ENCODE measurements at regions not wholly inside any gene's neighbourhood (a gene's known extent, or its start where the extent isn't known, plus 50 kb on each side); places are given as distances from the start of the nearest gene placed in this dataset.

DNA sequence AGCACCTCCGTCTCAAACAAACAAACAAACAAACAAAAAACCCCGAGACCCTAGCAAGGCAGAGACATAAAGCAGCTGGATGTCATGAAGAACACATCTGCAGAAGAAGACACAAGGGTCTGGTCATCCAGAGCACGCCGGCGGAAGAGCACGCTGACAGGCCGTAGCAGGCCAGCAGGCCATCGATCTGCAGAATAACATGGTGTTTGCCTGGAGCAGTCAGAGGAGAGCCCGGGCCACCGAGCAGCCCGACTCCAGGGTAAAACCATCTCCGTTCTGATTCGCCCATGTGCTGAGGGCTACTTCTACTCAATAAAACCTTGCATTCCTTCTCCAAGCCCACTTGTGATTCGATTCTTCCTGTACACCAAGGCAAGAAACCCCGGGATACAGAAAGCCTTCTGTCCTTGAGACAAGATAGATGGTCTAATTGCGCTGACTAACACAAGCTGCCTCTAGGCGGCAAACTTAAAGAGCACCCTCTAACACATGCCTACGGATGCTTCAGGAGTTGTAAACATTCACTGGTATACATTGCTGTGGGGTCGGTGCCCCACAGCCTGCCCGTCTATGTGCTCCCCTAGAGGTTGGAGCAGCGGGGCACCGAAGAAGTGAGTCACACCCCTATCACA is 549.8 kb upstream of the NRXN1 start:
- no peaks in the 10 kb centered on the region for H3K36me3 ChIP-seq
- no peak overlapping the region for H3K4me3 ChIP-seq

GRCh38 chr2:51579412-51579811 is 547.5 kb upstream of the NRXN1 start:
- Histone ChIP-seq H3K36me3 (no peaks in the 10 kb centered on the region), H3K27me3 (replicated peaks; ENCODE audit: insufficient read depth) (no peaks in the 10 kb centered on the region), H3K9me3 (no peaks in the 10 kb centered on the region), H3K4me3 (no peak overlapping the region), H3K27ac (no peak overlapping the region), H3K4me1 (ENCODE audit: control insufficient read depth in 1 of 2, low read depth in 2 of 2) (no peaks in the 10 kb centered on the region)
- no peak for ATAC-seq (ENCODE audit: insufficient number of reproducible peaks, low FRiP score, low read depth)
- TF ChIP-seq CTCF (IDR thresholded peaks at IDR 0.05) = no peak
- DNase-seq (ENCODE audit: low spot score) = no peak

More for the DNA sequence above, 549.8 kb upstream of the NRXN1 start:
- Histone ChIP-seq H3K27ac (no peak overlapping the region), H3K9me3 (no peaks in the 10 kb centered on the region), H3K27me3 (replicated peaks; ENCODE audit: insufficient read depth) (no peaks in the 10 kb centered on the region), H3K4me1 (ENCODE audit: control insufficient read depth in 1 of 2, low read depth in 2 of 2) (no peaks in the 10 kb centered on the region)
- DNase-seq (ENCODE audit: low spot score) (no peak), ATAC-seq (ENCODE audit: insufficient number of reproducible peaks, low FRiP score, low read depth) (no peak)
- TF ChIP-seq CTCF (IDR thresholded peaks at IDR 0.05) = no peak

GRCh38 chr2:51575181-51575580 is 543.2 kb upstream of the NRXN1 start:
- Histone ChIP-seq H3K36me3 (no peaks in the 10 kb centered on the region), H3K9me3 (no peaks in the 10 kb centered on the region), H3K27ac (no peak overlapping the region), H3K4me1 (ENCODE audit: control insufficient read depth in 1 of 2, low read depth in 2 of 2) (no peaks in the 10 kb centered on the region), H3K27me3 (replicated peaks; ENCODE audit: insufficient read depth) (no peaks in the 10 kb centered on the region), H3K4me3 (no peak overlapping the region)
- ATAC-seq (ENCODE audit: insufficient number of reproducible peaks, low FRiP score, low read depth) (no peak), DNase-seq (ENCODE audit: low spot score) (no peak)
- TF ChIP-seq CTCF (IDR thresholded peaks at IDR 0.05) = no peak

- Histone ChIP-seq H3K36me3 (no peaks in the 10 kb centered on the region), H3K4me3 (no peak overlapping the region), H3K27ac (no peak overlapping the region), H3K4me1 (ENCODE audit: control insufficient read depth in 1 of 2, low read depth in 2 of 2) (no peaks in the 10 kb centered on the region), H3K27me3 (replicated peaks; ENCODE audit: insufficient read depth) (no peaks in the 10 kb centered on the region), H3K9me3 (no peaks in the 10 kb centered on the region)
- no peak for DNase-seq (ENCODE audit: low spot score)
- no peak for ATAC-seq (ENCODE audit: insufficient number of reproducible peaks, low FRiP score, low read depth)
- no peak for TF ChIP-seq CTCF (IDR thresholded peaks at IDR 0.05)
Measured at GRCh38 chr2:51559026-51559425, 527.1 kb upstream of the NRXN1 start.

DNA sequence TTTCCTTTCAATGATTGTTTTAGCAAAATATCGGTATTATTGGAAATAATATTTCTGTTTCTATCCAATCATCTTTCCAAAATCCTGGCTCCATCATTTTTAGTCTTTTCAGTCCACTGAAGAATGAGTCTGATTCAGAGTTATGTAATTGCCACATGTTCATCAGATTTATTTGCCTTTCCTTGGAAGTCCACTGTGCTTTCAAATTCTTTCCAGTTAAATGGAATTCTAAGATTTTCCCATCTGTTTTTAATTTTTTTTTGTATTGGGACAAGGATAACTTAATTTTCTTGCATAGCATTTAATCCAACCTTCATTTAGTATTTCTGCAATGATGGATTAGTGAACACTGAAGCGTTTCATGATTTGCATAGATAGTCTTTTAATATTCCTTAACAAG is 521.5 kb upstream of the NRXN1 start:
- Histone ChIP-seq H3K9me3 (no peaks in the 10 kb centered on the region), H3K27ac (no peak overlapping the region), H3K36me3 (no peaks in the 10 kb centered on the region), H3K4me1 (ENCODE audit: control insufficient read depth in 1 of 2, low read depth in 2 of 2) (no peaks in the 10 kb centered on the region), H3K4me3 (no peak overlapping the region), H3K27me3 (replicated peaks; ENCODE audit: insufficient read depth) (no peaks in the 10 kb centered on the region)
- DNase-seq (ENCODE audit: low spot score) = no peak
- ATAC-seq (ENCODE audit: insufficient number of reproducible peaks, low FRiP score, low read depth) = no peak
- no peak for TF ChIP-seq CTCF (IDR thresholded peaks at IDR 0.05)

All from thoracic aorta (tissue), 2 donors.